ENCODE measurements at regions not wholly inside any gene's neighbourhood (a gene's known extent, or its start where the extent isn't known, plus 50 kb on each side); places are given as distances from the start of the nearest gene placed in this dataset.

GRCh38 chr2:66683599-66683998 lies 248.7 kb downstream of the MEIS1 start:
- TF ChIP-seq CTCF (IDR thresholded peaks at IDR 0.05 in 4 of 5, conservative IDR thresholded peaks at IDR 0.05 in 1 of 5): no peak
- TF ChIP-seq POLR2A (IDR thresholded peaks at IDR 0.05): no peak
